Heart left ventricle (tissue), 13 donors: ENCODE measurements at regions not wholly inside any gene's neighbourhood (a gene's known extent, or its start where the extent isn't known, plus 50 kb on each side); places are given as distances from the start of the nearest gene placed in this dataset.

Experiments
- CTCF ChIP-seq, 12 donors: fragments of 200-600 bp; sonication (generic) in 4 of 12; IDR thresholded peaks; one replicate each; pipeline versions ENCODE4 v1.5.0 to v1.8.0; 2018 to 2022; ENCODE audit warnings: antibody characterized with exemption in 12 of 12, mild to moderate bottlenecking in 5 of 12
- POLR2A ChIP-seq, 2 donors: fragments of 450-650 bp; IDR thresholded peaks; one replicate each; pipeline ENCODE4 v1.6.1; 2017; ENCODE audit warnings: antibody characterized with exemption in 2 of 2, mild to moderate bottlenecking in 2 of 2, moderate library complexity in 2 of 2
- donor health status: ischemic (EF 13 %, LVEDD 7.1; RV severe dilation, severe dysfunction).
- donor health status: DM: no; HTN: yes; CAD: no.
- donor health status: DM: no; HTN: no; CAD: no.
- donor health status: ischemic (EF 25% LVEDD 6.9; RV normal size, moderate dysfunction).
- donor health status: ischemic (EF 25% LVEDD 5.7; RV mildly dilated, moderate dysfunction).
- donor health status: ischemic (EF 35%, LVEDD 5.7; RV mildly dilated, moderate dysfunction).
- donor health status: nonischemic (EF 11% LVEDD 7.7; RV severe dilation, severe dysfunction).
- donor health status: DM: yes; HTN: yes; CAD: no.
- donor health status: PGD.
- donor health status: ischemic (EF 29% LVEDD 5.4; RV normal size, mild dysfunction).
- donor health status: nonischemic (EF 23%, LVEDD 6.1; RV moderate dilation, normal function).

- TF ChIP-seq CTCF (IDR thresholded peaks at IDR 0.05) = no peak
- no peak for TF ChIP-seq POLR2A (IDR thresholded peaks at IDR 0.05)
These were observed 418.5 kb upstream of the JARID2 start for GRCh38 chr6:14827354-14827753.
